ENCODE measurements at regions not wholly inside any gene's neighbourhood (a gene's known extent, or its start where the extent isn't known, plus 50 kb on each side); places are given as distances from the start of the nearest gene placed in this dataset.

- DNase-seq, result no peak
Measured at GRCh38 chr16:87080571-87081167, 236.5 kb downstream of the C16orf95 start.

DNA sequence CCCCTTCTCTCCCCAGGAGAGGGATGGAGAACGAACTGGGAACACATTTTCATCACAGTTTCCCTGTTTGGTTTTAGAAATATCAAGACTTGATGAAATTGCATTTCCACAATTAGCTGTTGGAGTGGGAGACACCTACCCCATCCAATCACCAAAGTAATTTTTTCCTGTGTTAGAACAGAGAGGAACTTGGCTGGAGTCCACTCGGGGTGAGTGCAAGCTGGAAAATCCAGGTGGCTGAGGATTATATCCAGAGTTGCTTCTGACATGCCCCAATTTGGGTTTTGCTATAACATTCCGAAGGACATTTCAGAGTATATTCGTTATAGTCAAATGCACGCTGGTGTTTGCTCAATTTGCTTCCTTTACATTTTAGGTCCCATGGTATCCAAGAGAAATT is 231.8 kb downstream of the C16orf95 start:
- DNase-seq, result no peak

GRCh38 chr16:87086156-87086555 is 231.0 kb downstream of the C16orf95 start:
- DNase-seq, result no peak

GRCh38 chr16:87086575-87086974 is 230.6 kb downstream of the C16orf95 start:
- no peak for DNase-seq

- DNase-seq, result no peak
Measured at GRCh38 chr16:87092958-87093357, 224.2 kb downstream of the C16orf95 start.

GRCh38 chr16:87093804-87094555 is 223.2 kb downstream of the C16orf95 start:
- DNase-seq, result no peak

GRCh38 chr16:87094556-87094865 is 222.7 kb downstream of the C16orf95 start:
- DNase-seq, result no peak

DNA sequence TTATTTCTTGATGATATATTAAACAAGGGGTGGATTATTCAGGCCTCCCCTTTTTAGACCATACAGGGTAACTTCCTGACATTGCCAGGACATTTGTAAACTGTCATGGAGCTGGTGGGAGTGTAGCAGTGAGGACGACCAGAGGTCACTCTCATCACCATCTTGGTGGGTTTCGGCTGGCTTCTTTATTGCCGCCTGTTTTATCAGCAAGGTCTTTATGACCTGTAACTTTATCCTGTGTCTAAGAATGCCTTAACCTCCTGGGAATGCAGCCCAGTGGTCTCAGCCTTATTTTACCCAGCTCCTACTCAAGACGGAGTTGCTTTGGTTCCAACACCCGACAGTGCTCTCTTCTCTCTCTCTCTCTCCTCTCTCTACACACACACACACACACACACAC is 221.9 kb downstream of the C16orf95 start:
- DNase-seq, result no peak

GRCh38 chr16:87096746-87097333 is 220.4 kb downstream of the C16orf95 start:
- DNase-seq, result no peak

DNA sequence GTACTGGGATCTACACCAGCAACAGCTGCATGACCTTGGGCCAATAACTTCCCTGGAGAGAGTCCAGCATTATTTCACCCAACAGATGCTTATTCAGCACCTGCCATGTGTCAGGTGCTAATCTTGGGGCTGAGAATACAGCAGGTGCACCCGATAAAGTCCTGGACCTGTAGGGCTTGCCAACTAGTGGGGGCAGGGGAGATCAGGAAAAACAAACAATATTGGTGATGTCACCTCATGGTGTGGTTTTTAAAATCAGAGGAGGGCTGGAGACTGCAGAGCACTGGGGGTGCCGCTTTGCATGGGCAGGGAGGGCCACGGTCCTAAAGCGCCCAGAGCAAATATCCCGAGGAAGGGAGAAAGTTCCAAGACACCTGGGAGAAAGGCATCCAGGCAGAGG is 218.8 kb downstream of the C16orf95 start:
- DNase-seq, result no peak

DNA sequence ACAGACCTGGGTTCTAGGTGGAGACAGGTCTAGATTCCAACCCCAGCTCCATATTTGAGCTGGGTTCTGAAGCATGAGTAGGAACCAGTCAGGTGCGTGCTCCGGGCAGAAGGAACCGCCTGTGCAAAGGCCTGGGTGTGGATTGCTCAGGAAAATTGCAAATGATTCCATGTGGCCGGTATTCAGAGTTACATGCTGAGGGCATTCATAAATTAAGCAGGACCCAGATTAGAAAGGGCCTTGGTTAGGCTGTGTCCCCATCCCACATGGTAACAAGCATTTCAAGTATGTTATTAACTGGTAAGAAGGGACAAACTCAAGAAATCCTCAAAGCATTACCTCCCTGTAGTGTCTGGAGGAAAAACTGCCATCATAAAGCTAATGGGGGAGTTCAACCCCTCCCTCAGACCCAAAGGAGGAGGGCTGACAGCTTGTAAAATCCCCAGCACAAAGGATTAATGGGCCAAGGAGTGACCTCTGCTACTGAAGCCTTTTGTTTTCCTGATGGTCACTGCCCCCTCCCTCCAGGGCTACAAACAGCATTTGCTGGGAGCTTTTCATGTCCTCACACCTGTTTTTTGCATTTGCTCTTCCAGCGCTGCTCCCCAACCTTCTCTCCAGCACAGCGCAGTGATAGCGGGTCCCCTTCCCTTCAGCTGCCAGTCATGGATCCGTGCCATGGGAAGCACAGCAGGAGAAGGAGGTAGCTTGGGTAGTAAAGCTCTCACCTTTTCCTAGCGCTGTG is 218.0 kb downstream of the C16orf95 start:
- no peak for DNase-seq

DNA sequence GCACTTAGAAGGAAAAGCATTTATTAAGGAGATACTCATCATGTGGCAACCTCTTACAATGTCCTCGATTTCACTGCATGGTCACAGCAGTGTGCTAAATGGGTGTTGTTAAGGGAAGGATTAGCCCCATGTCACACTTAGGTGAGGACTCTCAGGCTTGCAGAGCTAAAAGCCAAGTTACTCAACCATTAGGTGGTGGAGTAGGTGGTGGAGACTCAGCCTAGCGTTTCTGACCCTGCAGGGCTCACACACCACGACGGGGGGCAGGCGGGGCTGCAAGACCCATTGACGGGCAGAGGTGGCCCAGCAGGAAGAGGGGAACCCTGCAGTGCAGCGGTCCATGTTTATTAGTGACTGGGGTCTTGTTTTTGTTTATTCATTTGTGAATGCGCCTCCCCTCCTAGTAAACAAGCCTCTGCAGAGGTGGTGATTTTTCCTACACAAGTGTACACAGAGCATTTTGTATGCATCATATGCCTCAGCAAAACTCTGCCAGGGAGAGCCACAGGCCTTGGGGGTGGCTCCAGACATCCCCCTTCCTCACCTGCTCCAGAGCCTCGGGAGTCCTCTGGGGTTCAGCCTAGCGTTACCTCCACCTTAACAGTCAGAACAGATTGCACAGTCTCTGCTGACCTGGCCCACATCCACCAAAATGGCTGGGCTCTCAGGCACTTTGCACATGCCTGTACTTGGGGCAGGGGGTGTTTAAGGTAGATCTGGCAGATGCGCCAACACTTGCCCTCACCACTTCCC is 216.7 kb downstream of the C16orf95 start:
- no peak for DNase-seq

- DNase-seq, result no peak
Measured at GRCh38 chr16:87101903-87102302, 215.3 kb downstream of the C16orf95 start.

DNA sequence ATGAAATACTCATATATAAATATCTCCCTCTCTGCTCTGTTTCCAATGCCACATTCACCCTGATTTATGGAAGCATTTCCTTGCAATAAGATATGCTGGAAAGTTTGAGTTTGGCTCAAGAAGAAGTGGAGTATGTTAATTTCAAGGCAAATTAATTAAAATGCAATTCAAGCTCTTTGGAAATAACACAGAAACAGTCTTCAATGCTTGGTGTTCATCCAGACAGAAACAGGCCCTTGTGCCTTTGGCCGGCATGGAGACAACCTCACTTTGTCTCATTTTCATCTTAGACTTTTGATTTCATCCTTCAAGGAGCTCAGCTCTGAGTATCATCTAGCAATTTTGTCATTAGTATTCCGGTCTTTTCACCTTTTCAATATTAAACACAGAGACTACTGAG is 210.0 kb downstream of the C16orf95 start:
- no peak for DNase-seq

- DNase-seq, result no peak
Measured at GRCh38 chr16:87108278-87108677, 208.9 kb downstream of the C16orf95 start.

DNA sequence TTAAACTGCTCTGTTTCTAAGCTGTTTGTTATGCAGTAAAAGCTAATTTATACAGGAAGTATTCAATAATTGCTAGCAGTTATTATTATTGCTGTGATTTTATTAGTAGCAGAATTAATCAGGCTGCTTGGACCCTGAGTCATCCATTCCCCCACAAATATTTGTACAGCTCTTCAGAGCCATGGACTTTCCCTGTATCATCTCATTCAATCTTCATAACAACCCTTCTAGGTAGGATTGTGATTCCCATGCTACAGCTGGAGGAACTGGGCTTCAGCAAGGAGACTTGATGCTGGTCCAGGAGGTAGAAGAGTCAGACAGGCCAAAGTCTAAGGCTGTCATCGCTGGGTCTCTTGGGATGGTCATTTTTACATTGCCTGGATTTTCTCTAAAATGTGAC is 208.3 kb downstream of the C16orf95 start:
- no peak for DNase-seq

DNA sequence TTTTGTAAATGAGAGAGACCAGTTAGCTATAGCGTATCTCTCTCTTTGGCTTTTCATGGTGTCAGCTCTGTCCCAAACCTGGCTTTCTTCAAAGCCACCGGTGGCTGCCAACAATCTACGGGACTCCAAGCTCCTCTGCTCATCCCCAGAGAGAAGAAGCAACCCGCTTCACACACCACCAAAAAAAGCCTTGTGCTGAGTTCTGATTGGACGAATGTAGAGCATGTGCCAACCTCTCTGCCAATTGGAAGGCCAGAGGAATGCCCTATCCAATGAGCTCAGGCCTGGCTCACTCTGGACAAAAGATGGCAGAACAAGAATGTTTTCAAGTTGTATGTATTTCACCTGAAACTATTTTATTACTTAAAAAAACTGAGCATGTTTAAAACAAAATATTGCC is 202.4 kb downstream of the C16orf95 start:
- DNase-seq, result no peak

GRCh38 chr16:87115646-87116045 is 201.5 kb downstream of the C16orf95 start:
- no peak for DNase-seq

DNA sequence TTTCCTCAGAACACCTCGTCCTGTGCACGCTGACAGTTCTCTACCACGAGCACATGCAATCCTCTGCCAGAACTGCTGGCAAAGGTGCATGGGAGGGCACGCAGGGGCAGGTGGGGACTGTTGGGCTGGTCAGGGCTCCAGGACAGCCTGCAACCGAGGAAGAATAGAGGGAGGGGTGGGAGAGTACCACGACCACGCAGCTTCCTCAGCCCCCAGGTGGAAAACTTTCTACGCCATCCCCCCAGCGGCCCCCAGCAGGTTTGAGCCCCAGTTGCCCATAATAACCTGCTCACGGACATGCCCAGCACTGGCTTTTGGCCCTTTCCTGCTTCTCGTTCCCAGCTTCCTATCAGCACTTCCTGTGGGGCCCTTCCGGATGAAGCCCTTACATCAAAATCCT is 199.3 kb downstream of the C16orf95 start:
- no peak for DNase-seq

DNA sequence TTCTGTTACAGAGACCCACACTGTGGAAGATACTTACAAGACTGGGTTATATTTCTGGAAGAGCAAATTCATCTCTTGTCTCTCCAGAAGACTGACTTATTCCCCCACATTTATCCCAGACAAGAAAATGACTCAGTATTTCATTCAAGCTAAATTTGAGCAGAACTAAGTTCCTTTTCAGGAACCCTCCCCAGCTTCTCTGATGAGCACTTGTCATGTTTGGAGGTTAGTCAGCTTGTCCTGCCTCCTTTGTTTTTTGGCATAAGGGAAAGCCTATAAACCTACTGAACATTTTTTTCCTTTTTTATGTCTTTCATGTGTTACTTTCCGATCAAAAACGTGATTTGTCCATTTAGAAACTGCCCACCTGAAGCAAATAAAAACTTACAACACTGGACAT is 198.0 kb downstream of the C16orf95 start:
- no peak for DNase-seq

GRCh38 chr16:87119748-87120147 is 197.4 kb downstream of the C16orf95 start:
- no peak for DNase-seq

DNA sequence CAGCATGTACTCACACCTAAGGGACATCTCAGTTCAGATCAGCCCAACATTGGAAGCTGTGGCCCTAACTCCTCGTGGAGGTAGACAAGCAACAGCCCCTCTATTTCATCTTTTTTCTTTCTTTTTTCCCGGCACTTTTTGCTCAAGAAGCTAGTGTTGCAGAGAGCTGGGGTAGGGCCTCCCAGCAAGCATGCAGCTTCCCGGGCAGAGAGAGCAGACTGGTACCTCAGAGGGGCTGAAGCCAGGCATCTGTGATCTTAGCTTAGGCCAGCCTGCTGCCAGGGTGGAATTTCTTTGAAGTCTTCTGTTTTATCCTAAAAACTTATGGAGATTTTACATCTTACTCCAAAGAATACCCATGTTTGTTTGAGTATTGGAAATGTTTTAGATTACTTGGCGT is 195.4 kb downstream of the C16orf95 start:
- no peak for DNase-seq

DNA sequence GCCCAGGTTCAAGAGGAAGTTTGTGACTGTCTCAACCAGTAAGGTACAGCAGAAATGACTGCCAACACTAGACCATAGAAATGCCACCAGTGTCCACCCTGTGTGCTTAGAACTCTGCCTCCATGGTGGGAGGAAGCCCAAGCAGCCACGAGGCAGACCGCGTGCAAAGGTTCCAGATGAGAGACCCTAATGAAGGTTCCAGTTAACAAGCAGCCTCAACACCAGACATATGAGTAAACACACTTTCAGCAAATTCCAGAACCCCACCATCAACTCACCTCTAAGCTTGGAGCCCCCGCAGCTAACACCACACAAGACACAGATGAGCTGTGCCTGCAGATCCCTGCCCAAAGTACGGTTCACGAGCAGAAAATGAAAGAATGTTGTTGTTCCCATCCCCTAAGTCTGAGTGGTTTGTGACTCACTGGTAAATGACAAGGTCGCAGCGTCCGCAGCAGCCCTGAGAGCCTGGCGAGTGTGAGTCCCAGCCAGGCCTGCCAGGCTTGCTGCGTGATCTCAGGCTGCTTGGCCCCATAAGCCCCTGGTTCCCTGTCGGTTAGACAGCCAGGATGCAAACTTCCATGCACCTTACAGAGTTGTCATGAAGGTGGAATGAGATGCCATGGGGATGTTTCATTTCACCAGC is 193.7 kb downstream of the C16orf95 start:
- DNase-seq, result no peak

Measured in activated T-cell treated with anti-CD3 and anti-CD28 coated beads, Interleukin-2, amount 50 U/mL, for 48 hours (primary cell).